ENCODE measurements at regions not wholly inside any gene's neighbourhood (a gene's known extent, or its start where the extent isn't known, plus 50 kb on each side); places are given as distances from the start of the nearest gene placed in this dataset.

GRCh38 chr18:43876286-43876685 lies 599.0 kb upstream of the SYT4 start:
- TF ChIP-seq CTCF (conservative IDR thresholded peaks at IDR 0.05; ENCODE audit: low read depth, low read length) (no peak), EZH2 (IDR thresholded peaks at IDR 0.05; ENCODE audit: borderline replicate concordance, low read depth, low read length, poor library complexity, severe bottlenecking) (no peak)

Measured in A673 (cell line).